AG09319 (cell line): ENCODE measurements at regions not wholly inside any gene's neighbourhood (a gene's known extent, or its start where the extent isn't known, plus 50 kb on each side); places are given as distances from the start of the nearest gene placed in this dataset.

Experiments used
- DNase-seq: peaks from one replicate; pipeline ENCODE4 v3.0.0-alpha.2; 2010; ENCODE audit warnings: low read depth; ENCODE audit errors: extremely low read depth
- CTCF ChIP-seq: IDR thresholded peaks from 2 replicates; pipeline ENCODE4 v1.5.1; 2011; ENCODE audit warnings: low read depth, mild to moderate bottlenecking, inconsistent platforms, low read length, moderate library complexity

- TF ChIP-seq CTCF, result no peak
These were observed 608.8 kb upstream of the CHRM3 start for GRCh38 chr1:238777551-238777950.

GRCh38 chr1:238776126-238776525 lies 610.2 kb upstream of the CHRM3 start:
- no peak for DNase-seq
- no peak for TF ChIP-seq CTCF

More at GRCh38 chr1:238777551-238777950, 608.8 kb upstream of the CHRM3 start:
- no peak for DNase-seq

- TF ChIP-seq CTCF, result no peak
- DNase-seq, result no peak
These were observed 614.0 kb upstream of the CHRM3 start for GRCh38 chr1:238772322-238772721.

GRCh38 chr1:238767321-238767720 lies 619.0 kb upstream of the CHRM3 start:
- DNase-seq, result no peak
- TF ChIP-seq CTCF, result no peak

- DNase-seq, result no peak
- TF ChIP-seq CTCF, result no peak
These were observed 621.6 kb upstream of the CHRM3 start for GRCh38 chr1:238764779-238765178.

- no peak for DNase-seq
- no peak for TF ChIP-seq CTCF
These were observed 633.1 kb upstream of the CHRM3 start for GRCh38 chr1:238753252-238753651.

- DNase-seq, result no peak
- TF ChIP-seq CTCF, result no peak
These were observed 634.0 kb upstream of the CHRM3 start for GRCh38 chr1:238752327-238752726.
